ENCODE measurements at regions not wholly inside any gene's neighbourhood (a gene's known extent, or its start where the extent isn't known, plus 50 kb on each side); places are given as distances from the start of the nearest gene placed in this dataset.

- intact Hi-C loops (cut with micrococcal nuclease) = no loop called here
- no peak for DNase-seq
- TF ChIP-seq CTCF (IDR thresholded peaks at IDR 0.05) = no peak
These were observed 98.6 kb upstream of the THY1 start for GRCh38 chr11:119521551-119521950.

GRCh38 chr11:119520966-119521365 is 98.0 kb upstream of the THY1 start:
- Mint-ChIP-seq H3K27me3 (ENCODE audit: low read depth in 3 of 3) (peaks cover 3 to 15% (median 4%) of the 10 kb centered on the region in 3 donors), H3K4me3 (peak overlapping the region in 1 of 2 donors; percentile 39), H3K36me3 (peaks cover 3 to 9% of the 10 kb centered on the region in 2 donors), H3K9me3 (no peaks in the 10 kb centered on the region), H3K27ac (no peak overlapping the region), H3K4me1 (peaks cover 39% of the 10 kb centered on the region)
- no peaks in the 10 kb centered on the region for H3K36me3 ChIP-seq (replicated peaks in 1 of 2; ENCODE audit: control insufficient read depth in 1 of 2, insufficient read depth in 2 of 2, low read length in 2 of 2)
- 100% methylated on average over 6 of the region's 9 CpGs for WGBS (ENCODE audit: insufficient coverage)
- peaks cover 29 to 34% of the 10 kb centered on the region in 2 donors for H3K4me1 ChIP-seq (ENCODE audit: control insufficient read depth in 1 of 2, insufficient read depth in 2 of 2, low read length in 2 of 2)
- H3K4me3 ChIP-seq (replicated peaks in 1 of 3; ENCODE audit: low read depth in 2 of 3, low read length in 3 of 3) = no peak overlapping the region
- H3K4me2 ChIP-seq (replicated peaks; ENCODE audit: extremely low read depth, low read length, poor library complexity, severe bottlenecking) = no peak overlapping the region
- intact Hi-C loops (cut with micrococcal nuclease) = no loop called here
- no peaks in the 10 kb centered on the region for H3K9me3 ChIP-seq (replicated peaks in 1 of 2; ENCODE audit: control insufficient read depth in 1 of 2, insufficient read depth in 1 of 2, low read length in 2 of 2)
- no peaks in the 10 kb centered on the region for H4K20me1 ChIP-seq (ENCODE audit: insufficient read depth, low read length)
- no peak for TF ChIP-seq CTCF (IDR thresholded peaks at IDR 0.05)
- no peaks in the 10 kb centered on the region for H3K79me2 ChIP-seq (ENCODE audit: insufficient read depth, low read length)
- no peak overlapping the region for H2AFZ ChIP-seq (ENCODE audit: insufficient read depth, low read depth, low read length, poor library complexity, severe bottlenecking)
- DNase-seq = no peak
- H3K27ac ChIP-seq (ENCODE audit: low read depth in 1 of 2, low read length in 2 of 2) = no peak overlapping the region
- H3K9ac ChIP-seq (ENCODE audit: insufficient read depth, low read length, poor library complexity, severe bottlenecking) = no peak overlapping the region
- no peaks in the 10 kb centered on the region for H3K27me3 ChIP-seq (ENCODE audit: control insufficient read depth in 2 of 2, insufficient read depth in 2 of 2, low read length in 2 of 2)

More at GRCh38 chr11:119521551-119521950, 98.6 kb upstream of the THY1 start:
- Histone ChIP-seq H3K36me3 (replicated peaks in 1 of 2; ENCODE audit: control insufficient read depth in 1 of 2, insufficient read depth in 2 of 2, low read length in 2 of 2) (no peaks in the 10 kb centered on the region), H3K27me3 (ENCODE audit: control insufficient read depth in 2 of 2, insufficient read depth in 2 of 2, low read length in 2 of 2) (no peaks in the 10 kb centered on the region), H3K4me2 (replicated peaks; ENCODE audit: extremely low read depth, low read length, poor library complexity, severe bottlenecking) (no peak overlapping the region), H3K9me3 (replicated peaks in 1 of 2; ENCODE audit: control insufficient read depth in 1 of 2, insufficient read depth in 1 of 2, low read length in 2 of 2) (no peaks in the 10 kb centered on the region), H3K79me2 (ENCODE audit: insufficient read depth, low read length) (no peaks in the 10 kb centered on the region), H2AFZ (ENCODE audit: insufficient read depth, low read depth, low read length, poor library complexity, severe bottlenecking) (no peak overlapping the region), H3K4me3 (replicated peaks in 1 of 3; ENCODE audit: low read depth in 2 of 3, low read length in 3 of 3) (no peak overlapping the region), H3K27ac (ENCODE audit: low read depth in 1 of 2, low read length in 2 of 2) (no peak overlapping the region), H3K4me1 (ENCODE audit: control insufficient read depth in 1 of 2, insufficient read depth in 2 of 2, low read length in 2 of 2) (peaks cover 34 to 35% of the 10 kb centered on the region in 2 donors), H3K9ac (ENCODE audit: insufficient read depth, low read length, poor library complexity, severe bottlenecking) (no peak overlapping the region), H4K20me1 (ENCODE audit: insufficient read depth, low read length) (no peaks in the 10 kb centered on the region)
- Mint-ChIP-seq H3K27me3 (ENCODE audit: low read depth in 3 of 3) (peaks cover 3 to 15% (median 4%) of the 10 kb centered on the region in 3 donors), H3K4me1 (peaks cover 40% of the 10 kb centered on the region), H3K9me3 (no peaks in the 10 kb centered on the region), H3K4me3 (no peak overlapping the region), H3K36me3 (peaks cover 3 to 9% of the 10 kb centered on the region in 2 donors), H3K27ac (no peak overlapping the region)
- WGBS (ENCODE audit: insufficient coverage) = 96% methylated on average over 11 of the region's 11 CpGs
